D721Med (cell line): ENCODE measurements at regions not wholly inside any gene's neighbourhood (a gene's known extent, or its start where the extent isn't known, plus 50 kb on each side); places are given as distances from the start of the nearest gene placed in this dataset.

Experiments
- DNase-seq: peaks from one replicate; pipeline ENCODE4 v3.0.0; 2011; ENCODE audit warnings: low spot score; ENCODE audit not compliant: insufficient read length
- FAIRE-seq: peaks from 2 replicates; lab custom pipeline; 2011; peaks lifted over from hg19 to GRCh38; lab: Jason Lieb, UNC
- CTCF ChIP-seq: IDR thresholded peaks from 2 replicates; pipeline ENCODE4 v1.5.1; 2012; ENCODE audit warnings: mild to moderate bottlenecking, control low read depth; ENCODE audit not compliant: insufficient read depth; ENCODE audit errors: missing control alignments

GRCh38 chr1:8094481-8095241 lies 68.6 kb upstream of the ERRFI1 start:
- FAIRE-seq (no peak), DNase-seq (no peak)
- TF ChIP-seq CTCF, result no peak

- no peak for TF ChIP-seq CTCF
- FAIRE-seq (no peak), DNase-seq (no peak)
These were observed 67.3 kb upstream of the ERRFI1 start for GRCh38 chr1:8093221-8093980.

- DNase-seq, result no peak
- TF ChIP-seq CTCF, result no peak
- no peak for FAIRE-seq
These were observed 66.5 kb upstream of the ERRFI1 start for GRCh38 chr1:8092657-8093056.

GRCh38 chr1:8091691-8092090 lies 65.6 kb upstream of the ERRFI1 start:
- FAIRE-seq (no peak), DNase-seq (no peak)
- no peak for TF ChIP-seq CTCF

- FAIRE-seq (no peak), DNase-seq (no peak)
- TF ChIP-seq CTCF, result no peak
These were observed 64.2 kb upstream of the ERRFI1 start for GRCh38 chr1:8090241-8090702.

GRCh38 chr1:8089535-8090228 lies 63.6 kb upstream of the ERRFI1 start:
- FAIRE-seq, result no peak
- no peak for TF ChIP-seq CTCF
- no peak for DNase-seq
